ENCODE measurements at regions not wholly inside any gene's neighbourhood (a gene's known extent, or its start where the extent isn't known, plus 50 kb on each side); places are given as distances from the start of the nearest gene placed in this dataset.

- TF ChIP-seq POLR2A (IDR thresholded peaks at IDR 0.05; ENCODE audit: low read length) (no peak), GATA1 (IDR thresholded peaks at IDR 0.05; ENCODE audit: low read depth, low read length) (no peak)
Measured at GRCh38 chr3:46097691-46098241, 70.5 kb upstream of the XCR1 start.
